Stimulated activated CD4-positive, alpha-beta T cell treated with anti-CD3 and anti-CD28 coated beads, TNF-alpha, amount 100 ng/mL, for 48 hours (primary cell): ENCODE measurements at regions not wholly inside any gene's neighbourhood (a gene's known extent, or its start where the extent isn't known, plus 50 kb on each side); places are given as distances from the start of the nearest gene placed in this dataset.
"Not testable (repeated sequence)": the region's sequence is repeated elsewhere in the genome, so short reads cannot be mapped to it uniquely, and the experiment has no call there.

Source experiments
- DNase-seq, 3 donors: peaks; one replicate each; pipeline ENCODE4 v3.0.0-alpha.2; 2020; ENCODE audit warnings: low read depth in 3 of 3

DNA sequence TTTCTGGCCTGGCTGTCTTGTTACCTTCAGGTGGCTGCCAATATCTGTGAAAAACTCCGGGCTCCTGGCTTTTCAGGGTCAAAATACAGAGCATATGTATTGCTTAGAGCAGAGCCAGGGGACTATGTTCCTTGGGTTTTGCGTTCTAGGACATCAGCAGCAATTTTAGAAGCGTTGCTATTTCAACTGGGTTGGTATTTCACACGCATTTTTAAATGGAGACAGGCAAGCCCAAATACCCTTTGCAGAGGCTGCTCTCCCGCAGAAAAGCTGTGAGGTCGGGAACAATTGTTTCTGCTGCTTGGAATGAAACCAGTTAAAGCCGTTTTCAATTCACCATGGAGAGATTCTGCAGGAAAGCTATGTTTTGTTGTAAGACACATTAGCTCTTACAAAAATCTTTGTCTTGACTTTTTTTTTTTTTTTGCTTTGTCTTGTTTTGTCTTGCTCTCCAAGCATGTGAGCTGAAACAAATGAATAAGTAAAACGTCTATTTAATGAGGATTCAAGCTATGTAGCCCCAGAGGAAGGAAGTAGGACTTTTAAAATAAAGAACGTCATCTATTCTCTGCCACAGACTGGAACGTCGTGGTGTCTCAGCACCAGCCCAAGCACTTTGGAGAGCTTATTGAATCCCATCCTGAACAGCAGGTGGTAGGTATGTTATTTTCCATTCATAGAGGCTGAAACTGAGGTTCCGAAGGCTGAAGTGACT lies 181.0 kb upstream of the TBX3 start:
- DNase-seq: no peak

DNA sequence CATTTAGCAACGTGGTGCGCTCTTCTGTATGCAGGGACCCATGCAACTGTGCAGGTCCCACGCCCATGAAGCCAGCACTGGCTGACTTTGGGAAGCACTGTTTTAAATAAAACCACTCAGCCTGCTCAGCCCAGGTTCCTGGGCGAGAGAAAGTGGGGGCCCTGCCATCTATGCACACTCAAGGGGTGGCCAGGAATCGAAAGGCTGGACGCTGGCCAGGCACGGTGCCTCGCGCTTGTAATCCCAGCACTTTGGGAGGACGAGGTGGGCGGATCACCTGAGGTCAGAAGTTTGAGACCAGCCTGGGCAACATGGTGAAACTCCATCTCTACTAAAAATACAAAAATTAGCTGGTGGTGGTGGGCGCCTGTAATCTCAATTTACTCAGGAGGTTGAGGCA lies 179.9 kb upstream of the TBX3 start:
- DNase-seq: no peak

DNA sequence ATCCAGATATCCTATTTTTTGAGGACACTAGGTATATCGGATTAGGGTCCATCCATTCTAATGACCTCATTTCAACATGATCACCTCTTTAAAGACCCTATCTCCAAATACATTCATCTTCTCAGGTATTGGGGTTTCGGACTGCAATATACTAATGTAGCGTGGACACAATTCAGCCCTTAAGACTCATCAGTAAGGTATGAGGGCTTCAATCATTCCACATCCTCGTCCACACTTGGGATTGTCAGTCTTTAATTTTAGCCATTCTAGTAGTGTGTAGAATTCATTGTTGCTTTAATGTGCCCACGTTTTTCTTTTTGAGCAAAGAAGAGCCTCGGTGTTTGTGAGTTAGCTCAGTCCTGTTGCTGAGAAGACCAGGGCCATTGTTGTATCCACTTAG lies 177.0 kb upstream of the TBX3 start:
- DNase-seq: no peak

DNA sequence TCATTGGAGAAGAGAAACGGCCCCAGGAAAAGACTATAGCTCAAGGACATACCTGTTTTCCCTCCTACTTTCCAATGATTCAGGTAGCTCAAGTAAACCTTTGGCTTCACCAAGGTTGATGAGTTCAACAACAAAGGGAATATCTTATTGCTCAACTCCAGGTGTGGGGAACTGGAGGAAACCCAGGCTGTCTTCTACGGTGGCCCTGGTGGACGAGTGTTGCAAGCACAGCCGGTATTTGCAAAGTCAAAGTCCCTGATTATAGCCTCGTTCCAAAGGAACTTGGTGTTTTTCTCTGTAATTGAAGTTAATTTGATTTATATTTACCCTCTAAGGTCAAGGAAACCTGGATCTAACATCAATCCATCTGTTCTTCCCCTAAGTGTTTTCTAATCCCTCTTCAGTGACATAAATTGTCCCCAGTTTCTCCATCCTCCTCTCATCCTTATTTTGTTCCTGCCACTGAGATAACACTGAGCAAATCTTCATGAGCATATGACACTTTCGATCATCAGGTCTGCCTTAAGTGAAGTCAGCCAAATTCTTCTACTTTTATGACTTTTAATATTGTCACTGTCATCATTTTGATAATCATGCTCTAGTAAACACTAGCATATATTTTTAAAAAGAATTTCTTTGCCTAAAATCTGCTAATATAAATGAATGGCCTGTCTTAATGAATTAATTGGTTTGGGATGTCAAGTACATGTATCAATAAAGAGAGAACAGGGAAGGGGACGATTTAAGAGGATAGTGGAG lies 174.6 kb upstream of the TBX3 start:
- no peak for DNase-seq

DNA sequence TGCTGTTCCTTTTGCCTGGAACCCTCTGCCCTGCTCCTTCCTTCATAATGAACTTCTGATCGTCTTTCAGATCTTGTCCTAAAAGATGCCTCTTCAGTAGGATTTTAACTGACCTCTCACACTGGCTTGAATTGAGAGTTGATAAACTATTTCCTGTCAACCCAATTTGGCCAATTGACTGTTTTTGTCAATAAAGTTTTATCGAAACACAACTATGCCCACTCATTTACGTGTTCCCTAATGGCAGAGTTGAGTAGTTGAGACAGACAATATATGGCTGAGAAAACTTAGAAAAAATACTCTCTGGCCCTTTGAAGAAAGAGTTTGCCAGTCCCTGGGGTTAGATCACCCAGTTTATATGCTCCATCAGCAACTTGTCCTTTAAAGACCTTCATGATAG lies 171.7 kb upstream of the TBX3 start:
- no peak for DNase-seq

DNA sequence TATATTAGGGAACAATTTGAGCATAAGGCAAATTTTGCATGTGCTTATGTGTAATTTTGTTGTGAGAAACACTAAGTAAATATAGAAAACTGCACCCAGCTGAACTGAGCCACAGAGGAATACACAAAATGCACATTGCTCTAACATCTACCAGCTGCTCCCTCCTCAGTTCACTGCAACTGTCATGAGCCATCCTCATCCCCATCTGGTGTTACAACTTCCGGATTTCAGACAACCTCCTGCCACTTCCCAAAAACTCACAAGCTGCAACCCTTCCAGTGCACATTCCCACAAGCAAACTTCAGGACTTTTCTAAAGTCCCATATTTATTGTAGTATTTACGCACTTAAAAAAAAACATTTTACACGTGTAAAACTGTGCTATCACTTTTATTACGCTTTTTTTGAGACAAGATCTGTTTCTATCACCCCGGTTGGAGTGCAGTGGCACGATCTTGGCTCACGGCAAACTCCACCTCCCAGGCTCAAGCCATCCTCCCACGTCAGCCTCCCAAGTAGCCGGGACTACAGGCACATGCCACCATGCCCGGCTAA lies 169.1 kb upstream of the TBX3 start:
- DNase-seq: no peak

DNA sequence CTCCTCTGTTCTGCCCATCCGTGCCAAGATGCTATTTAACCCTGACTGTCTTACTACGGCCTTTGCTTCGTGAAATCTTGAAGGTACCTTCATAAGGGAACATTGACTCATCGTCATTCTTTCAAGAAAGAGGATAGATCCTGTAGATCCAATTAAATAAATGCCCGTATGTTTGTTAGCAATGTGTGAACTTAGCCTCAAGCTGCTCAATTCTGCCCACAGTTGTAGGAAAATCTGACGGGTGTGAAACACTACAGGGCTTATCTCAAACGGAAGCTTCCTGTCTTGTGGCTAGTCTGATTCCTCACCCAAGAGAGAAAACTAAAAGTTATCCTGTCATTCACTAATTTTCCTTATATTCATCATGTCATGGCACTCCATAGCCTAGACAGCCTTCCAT lies 168.0 kb upstream of the TBX3 start:
- no peak for DNase-seq

DNA sequence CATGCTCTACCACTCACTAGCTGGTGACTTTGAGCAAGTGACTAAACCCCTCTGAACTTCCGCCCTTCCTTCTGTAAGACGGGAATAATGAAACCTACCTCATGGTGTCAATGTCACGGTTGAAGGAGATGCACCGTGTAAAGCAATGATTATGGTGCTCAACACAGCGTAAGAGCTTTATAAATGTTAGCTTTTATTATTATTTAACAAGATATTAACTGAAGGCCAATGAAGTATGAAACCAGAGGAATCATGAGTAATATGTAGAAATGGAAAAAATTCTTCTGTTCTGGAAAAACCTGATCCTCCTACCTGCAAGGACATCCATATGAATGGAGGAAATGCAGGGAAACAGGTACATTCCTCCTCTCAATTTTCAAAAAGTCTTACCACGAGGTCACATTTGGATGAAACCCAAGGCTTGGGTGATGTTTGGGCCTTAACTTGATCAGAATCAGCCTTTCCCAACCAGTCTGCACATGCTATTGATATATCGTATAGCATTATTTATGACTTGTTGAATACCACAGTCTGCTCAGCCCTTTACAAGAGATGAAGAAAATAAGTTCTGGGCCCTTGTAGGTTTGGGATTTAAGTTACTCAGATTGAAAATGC lies 166.8 kb upstream of the TBX3 start:
- DNase-seq: no peak

DNA sequence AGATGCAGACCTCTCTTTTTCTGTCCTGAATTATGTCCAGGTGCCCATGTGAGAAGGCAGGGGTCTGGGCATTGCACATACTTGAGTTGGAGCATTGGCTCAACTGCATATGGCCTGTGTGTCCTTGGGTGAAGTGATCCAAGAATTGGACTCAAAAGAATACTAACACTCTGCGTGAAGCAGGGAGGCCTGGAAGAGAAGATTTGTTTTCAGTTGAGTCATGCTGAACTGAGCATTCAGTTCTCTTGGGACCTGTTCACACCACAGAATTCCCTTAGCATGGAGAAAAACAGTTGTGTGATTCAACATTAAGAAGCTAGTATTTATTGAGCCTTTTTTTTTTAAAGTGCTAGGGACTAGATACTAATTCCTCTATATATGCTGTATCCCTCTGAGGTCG lies 164.7 kb upstream of the TBX3 start:
- no peak for DNase-seq

DNA sequence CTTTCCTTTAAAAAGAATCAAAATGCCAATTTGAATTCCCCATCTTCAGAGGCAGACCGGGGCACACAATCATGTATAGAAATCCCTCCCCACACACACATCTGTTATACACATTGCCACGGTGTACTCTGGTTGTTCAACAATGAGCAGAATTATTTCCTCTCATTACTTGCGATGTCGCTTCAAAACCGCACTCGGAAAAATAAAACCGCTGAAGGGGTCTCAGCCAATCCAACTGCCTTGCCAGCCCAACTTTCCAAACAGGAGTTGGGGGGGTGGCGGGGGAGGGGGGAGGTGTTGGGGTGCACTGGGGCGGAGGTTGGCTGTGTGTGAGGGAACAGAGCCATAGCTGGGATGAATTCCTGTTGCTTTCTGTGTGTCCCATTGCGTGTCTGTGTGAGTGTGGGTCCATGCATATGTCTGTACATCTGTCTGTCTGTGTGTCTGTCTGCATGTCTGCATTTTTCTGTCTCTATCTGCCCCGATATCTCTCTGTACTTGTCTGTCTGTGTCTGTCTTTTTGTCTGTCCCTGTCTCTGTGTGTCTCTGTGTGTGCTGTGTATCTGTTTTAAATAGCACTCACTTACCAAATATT lies 163.6 kb upstream of the TBX3 start:
- DNase-seq: no peak

DNA sequence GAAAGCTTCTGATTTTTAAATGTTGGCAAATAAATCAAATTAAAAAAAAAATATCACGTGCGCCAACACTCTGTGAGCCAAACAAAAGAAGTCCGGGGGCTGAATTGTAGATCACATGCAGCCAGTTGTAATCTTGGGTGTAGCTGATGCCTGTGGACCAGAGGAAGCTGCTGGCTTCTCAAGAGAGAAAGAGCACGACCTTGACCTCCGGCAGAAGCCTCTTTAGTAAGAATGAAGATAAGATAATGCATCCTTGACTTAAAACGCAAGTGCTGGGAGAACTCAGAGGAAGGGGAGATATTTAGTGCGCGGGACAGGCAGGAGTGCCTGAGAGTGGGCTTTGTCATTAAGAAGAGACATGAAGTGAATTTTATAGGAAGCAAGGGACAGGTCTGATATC lies 162.8 kb upstream of the TBX3 start:
- no peak for DNase-seq

DNA sequence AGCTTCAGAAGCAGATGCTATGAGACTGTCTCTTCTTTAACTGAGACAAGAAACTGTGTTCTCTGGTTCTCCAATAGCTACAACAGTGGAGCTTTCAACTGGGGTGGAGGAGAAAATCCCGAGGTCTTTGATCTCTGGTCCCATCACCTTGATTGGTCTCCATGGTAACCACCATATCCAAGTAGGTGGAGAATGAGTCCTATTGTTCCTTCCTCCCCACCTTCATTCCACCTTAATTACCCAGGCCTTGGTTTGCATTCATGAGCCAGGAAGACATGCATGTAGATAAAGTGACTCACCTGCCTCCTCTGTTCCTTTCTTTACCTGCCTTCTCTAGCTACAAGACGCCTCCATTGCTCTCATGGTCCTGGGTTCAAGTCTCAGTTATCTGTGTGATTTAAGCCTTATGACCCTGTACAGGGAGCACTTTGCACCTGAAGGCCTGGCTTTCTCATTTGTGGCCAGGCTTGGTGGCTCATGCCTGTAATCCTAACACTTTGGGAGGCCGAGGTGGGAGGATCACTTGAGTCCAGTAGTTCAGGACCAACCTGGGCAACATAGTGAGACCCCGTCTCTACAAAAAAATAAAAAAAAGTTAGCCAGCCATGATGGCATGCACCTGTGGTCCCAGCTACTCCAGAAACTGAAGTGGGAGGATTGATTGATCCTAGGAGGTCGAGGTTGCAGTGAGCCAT lies 157.7 kb upstream of the TBX3 start:
- no peak for DNase-seq

DNA sequence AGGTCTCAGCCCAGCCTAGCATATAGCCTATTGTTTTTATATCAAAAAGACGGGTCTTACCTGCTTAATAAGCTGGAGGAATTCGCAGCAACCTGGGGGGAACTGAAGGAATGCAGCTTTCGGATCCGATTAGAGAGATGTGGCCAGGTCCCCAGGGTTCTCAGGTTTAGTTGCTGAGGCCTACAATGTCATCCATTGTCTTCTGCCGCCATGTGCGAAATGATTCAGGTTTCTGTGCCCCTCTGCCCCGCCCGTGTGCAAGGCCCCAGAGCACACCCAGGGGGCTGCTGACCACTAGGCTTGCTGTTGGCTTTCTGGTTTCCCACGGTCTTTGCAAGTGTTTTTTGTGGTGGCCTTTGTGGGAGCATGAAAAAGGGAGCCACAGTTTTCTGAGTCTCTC lies 154.5 kb upstream of the TBX3 start:
- no peak for DNase-seq

DNA sequence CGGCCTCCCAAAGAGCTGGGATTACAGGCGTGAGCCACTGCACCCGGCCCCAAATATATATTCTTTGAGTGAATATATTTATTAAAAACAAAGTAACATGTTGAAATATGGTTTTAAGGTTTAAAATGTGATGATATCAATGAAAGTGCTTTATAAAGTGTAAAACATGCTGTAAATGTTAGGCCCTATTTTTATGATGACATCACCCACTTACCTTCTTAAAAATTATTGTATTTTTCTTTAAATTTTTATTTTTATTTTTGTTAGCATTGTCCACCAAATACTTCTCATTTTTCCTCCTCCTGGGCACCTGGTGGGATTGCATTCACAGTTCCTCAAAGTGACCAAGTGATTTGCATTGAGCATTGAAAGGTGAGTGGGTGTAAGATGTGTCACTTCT lies 152.6 kb upstream of the TBX3 start:
- no peak for DNase-seq

DNA sequence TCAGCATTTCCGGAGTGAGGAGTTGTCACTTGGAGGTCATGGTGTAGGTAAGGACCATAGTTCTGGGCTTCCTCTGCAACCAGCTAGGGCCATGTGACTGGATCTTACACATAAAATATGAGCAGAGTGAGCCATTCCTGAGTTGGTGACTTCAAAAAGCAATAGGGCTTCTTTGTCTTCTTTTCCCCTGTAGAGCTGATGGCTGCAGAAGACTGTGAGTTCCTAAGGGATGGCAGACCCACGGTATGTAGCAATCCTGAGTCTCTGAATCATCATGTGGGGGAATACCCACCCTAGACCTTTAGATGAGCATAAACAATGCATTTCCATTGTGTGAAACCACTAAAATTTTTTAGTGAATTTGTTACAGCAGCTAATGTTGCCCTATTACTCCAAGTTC lies 151.1 kb upstream of the TBX3 start:
- DNase-seq: no peak

DNA sequence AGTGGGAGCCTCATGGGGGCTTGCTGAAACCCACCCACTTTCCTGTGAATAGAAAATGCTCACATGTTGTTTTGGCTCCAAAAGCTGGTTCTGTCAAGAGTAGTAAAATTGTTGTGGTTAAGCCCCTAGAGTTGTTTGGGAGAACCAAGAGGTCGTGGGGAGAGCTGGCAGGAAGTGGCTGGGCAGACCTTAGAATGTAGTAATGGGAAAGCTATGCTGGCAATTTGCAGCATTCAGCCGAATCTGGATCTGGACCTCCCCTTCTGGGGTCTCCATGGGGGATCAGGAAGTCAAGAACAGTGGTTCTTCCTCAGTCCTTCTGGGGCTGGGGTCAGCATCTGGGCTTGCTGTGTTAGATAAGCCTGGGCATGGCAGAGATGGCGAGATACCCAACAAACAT lies 150.6 kb upstream of the TBX3 start:
- no peak for DNase-seq

DNA sequence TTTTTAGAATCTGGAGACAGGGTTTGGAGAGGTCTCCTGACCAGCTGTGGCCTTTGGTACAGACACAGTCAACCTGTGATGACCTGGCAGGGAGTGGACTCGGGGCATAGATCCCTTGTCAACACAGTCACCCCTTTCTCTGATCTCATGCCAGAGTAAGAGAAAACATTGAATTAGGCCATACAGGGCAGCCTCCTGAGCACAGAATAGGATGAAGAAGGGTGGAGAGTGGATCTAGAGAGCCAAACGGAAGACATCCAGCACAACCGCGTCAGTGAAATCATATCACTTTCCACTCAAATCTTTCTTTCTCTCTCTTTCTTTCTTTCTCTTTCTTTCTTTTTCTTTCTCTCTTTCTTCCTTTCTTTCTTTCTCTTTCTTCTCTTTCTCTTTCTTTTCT lies 145.9 kb upstream of the TBX3 start:
- DNase-seq: no peak

DNA sequence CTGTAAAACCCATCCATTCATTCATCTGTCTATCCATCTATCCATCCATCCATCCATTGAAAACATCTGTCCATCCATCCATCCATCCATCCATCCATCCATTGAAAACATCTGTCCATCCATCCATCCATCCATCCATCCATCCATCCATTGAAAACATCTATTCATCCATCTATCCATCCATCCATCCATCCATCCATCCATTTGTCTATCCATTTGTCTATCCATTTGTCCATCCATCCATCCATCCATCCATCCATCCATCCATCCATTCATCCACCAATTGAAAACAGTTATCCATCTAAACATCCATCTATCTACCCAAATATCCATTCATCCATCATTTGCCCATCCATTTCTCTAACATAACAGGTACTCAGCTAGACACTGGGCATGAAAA lies 145.3 kb upstream of the TBX3 start:
- DNase-seq: not testable (repeated sequence)

DNA sequence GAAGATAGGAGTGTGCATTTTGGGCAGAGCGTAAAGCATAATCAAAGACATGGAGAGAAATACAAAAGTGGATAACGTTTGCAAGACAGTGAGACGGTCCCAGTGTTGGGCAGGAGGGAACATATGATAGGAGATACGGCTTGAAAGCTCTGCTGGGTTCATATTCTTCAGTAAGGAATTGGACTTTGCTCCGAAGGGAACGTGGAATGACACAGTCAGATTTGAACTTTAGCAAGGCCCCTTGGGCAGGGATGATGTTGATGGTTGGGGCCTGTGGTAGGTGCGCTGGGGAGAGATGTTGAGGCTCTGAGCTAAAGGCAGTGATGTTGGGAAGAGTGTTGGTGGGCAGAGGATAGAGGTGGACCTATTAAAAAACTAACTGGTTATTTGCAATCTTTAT lies 143.5 kb upstream of the TBX3 start:
- no peak for DNase-seq

DNA sequence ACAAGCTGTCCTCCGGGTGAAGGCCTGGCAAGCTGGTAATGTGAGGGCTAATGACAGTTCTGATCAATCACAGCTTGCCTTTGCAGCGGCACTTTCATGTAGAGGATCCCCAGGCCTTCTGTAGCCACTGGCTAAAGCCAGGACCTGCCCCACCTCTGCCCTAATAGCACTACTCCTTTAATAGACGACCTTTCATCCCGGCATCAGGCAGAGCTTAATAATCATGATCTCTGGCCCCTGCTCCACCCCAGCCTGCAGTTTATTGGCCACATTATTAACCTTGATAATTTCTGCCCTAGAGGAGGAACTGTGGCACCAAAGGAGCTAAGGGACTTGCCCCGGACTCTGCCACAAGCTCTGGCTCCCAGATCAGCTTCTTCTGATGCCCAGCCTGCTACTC lies 142.3 kb upstream of the TBX3 start:
- DNase-seq: no peak

DNA sequence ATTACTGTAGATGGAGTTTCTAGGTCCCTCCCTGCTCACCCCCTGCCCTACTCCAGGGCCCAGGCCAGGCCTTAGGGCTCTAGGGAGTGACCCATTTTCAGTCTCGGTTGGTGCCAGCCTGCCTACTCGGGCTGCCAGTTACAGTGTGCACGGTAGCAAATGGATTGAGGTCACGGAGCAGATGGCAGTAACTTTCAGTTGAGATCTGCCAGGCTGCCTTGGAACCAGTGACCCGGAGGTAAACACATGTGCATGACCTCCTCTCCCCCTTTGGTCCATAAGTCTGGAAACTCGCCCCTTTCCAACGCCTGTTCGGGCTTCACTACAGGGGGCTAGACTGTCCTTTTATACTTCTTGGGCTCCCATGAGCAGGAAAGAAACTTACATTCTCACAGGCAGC lies 139.7 kb upstream of the TBX3 start:
- DNase-seq: no peak

DNA sequence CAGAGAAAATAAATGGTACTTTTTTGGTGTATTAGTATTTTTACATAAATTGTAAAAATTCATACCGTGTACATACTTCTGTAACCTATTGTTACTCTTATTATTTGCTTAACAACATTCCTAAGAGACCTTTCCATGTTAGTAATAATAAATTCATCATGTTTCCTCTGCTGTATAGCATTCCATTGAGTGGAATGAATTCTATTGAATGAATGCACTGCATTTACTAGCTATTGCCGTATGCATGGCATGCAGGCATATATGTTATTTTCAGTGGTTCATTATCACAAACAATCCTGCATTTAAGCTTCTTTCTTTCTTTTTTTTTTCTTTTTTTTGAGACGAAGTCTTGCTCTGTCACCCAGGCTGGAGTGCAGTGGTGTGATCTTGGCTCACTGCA lies 137.6 kb upstream of the TBX3 start:
- no peak for DNase-seq
